ENCODE measurements at regions not wholly inside any gene's neighbourhood (a gene's known extent, or its start where the extent isn't known, plus 50 kb on each side); places are given as distances from the start of the nearest gene placed in this dataset.

GRCh38 chr16:5382484-5382883 is 284.9 kb upstream of the EEF2KMT start:
- no peak for DNase-seq (ENCODE audit: low read depth in 2 of 2)

GRCh38 chr16:5381481-5381880 is 283.9 kb upstream of the EEF2KMT start:
- no peak for DNase-seq (ENCODE audit: low read depth in 2 of 2)

- DNase-seq (ENCODE audit: low read depth in 2 of 2): no peak
These were observed 282.4 kb upstream of the EEF2KMT start for GRCh38 chr16:5379954-5380353.

- DNase-seq (ENCODE audit: low read depth in 2 of 2): no peak
These were observed 280.9 kb upstream of the EEF2KMT start for GRCh38 chr16:5378531-5378930.

GRCh38 chr16:5377280-5377898 is 279.8 kb upstream of the EEF2KMT start:
- no peak for DNase-seq (ENCODE audit: low read depth in 2 of 2)

GRCh38 chr16:5374184-5374583 is 276.6 kb upstream of the EEF2KMT start:
- DNase-seq (ENCODE audit: low read depth in 2 of 2): no peak

GRCh38 chr16:5367951-5368350 is 270.4 kb upstream of the EEF2KMT start:
- DNase-seq (ENCODE audit: low read depth in 2 of 2): no peak

- DNase-seq (ENCODE audit: low read depth in 2 of 2): no peak
These were observed 268.5 kb upstream of the EEF2KMT start for GRCh38 chr16:5366126-5366525.

- DNase-seq (ENCODE audit: low read depth in 2 of 2): no peak
These were observed 266.6 kb upstream of the EEF2KMT start for GRCh38 chr16:5364186-5364585.

- no peak for DNase-seq (ENCODE audit: low read depth in 2 of 2)
These were observed 263.7 kb upstream of the EEF2KMT start for GRCh38 chr16:5361322-5361721.

GRCh38 chr16:5354645-5355044 is 257.1 kb upstream of the EEF2KMT start:
- no peak for DNase-seq (ENCODE audit: low read depth in 2 of 2)

- DNase-seq (ENCODE audit: low read depth in 2 of 2): no peak
These were observed 252.3 kb upstream of the EEF2KMT start for GRCh38 chr16:5349670-5350517.

- DNase-seq (ENCODE audit: low read depth in 2 of 2): no peak
These were observed 251.5 kb upstream of the EEF2KMT start for GRCh38 chr16:5349101-5349500.

GRCh38 chr16:5347561-5347960 is 250.0 kb upstream of the EEF2KMT start:
- DNase-seq (ENCODE audit: low read depth in 2 of 2): no peak

- no peak for DNase-seq (ENCODE audit: low read depth in 2 of 2)
These were observed 239.3 kb upstream of the EEF2KMT start for GRCh38 chr16:5336941-5337340.

- DNase-seq (ENCODE audit: low read depth in 2 of 2): no peak
These were observed 236.4 kb upstream of the EEF2KMT start for GRCh38 chr16:5333991-5334390.

- no peak for DNase-seq (ENCODE audit: low read depth in 2 of 2)
These were observed 235.5 kb upstream of the EEF2KMT start for GRCh38 chr16:5333126-5333525.

GRCh38 chr16:5330058-5330457 is 232.5 kb upstream of the EEF2KMT start:
- DNase-seq (ENCODE audit: low read depth in 2 of 2): no peak

GRCh38 chr16:5328546-5328945 is 231.0 kb upstream of the EEF2KMT start:
- no peak for DNase-seq (ENCODE audit: low read depth in 2 of 2)

GRCh38 chr16:5326395-5326794 is 228.8 kb upstream of the EEF2KMT start:
- no peak for DNase-seq (ENCODE audit: low read depth in 2 of 2)

- DNase-seq (ENCODE audit: low read depth in 2 of 2): no peak
These were observed 228.3 kb upstream of the EEF2KMT start for GRCh38 chr16:5325932-5326331.

- DNase-seq (ENCODE audit: low read depth in 2 of 2): no peak
These were observed 225.9 kb upstream of the EEF2KMT start for GRCh38 chr16:5323284-5324141.
